SIG-M5 (cell line): ENCODE measurements at regions not wholly inside any gene's neighbourhood (a gene's known extent, or its start where the extent isn't known, plus 50 kb on each side); places are given as distances from the start of the nearest gene placed in this dataset.

Source experiments
- DNase-seq: peaks from one replicate; lab custom pipeline; 2025; lab: John Stamatoyannopoulos, UW

DNA sequence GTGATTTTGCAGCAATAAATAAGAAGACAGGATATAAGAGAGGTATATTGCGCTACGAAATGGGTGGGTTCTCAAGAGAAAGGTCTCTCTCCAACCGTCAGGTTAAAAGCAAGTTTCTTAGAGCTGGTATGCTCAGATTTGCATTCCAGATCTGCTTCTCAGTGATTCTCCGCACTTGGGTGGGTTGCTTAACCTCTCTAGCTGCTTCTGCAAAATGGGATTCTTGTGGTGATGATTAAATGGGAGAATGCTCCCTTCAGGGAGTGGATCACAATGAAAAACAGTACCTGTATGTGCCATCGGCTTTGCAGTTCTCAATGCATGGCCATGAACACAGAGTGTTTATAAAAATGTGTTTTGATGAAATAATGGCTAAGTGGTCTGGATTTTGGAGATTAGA is 477.7 kb downstream of the TNS1 start:
- no peak for DNase-seq

DNA sequence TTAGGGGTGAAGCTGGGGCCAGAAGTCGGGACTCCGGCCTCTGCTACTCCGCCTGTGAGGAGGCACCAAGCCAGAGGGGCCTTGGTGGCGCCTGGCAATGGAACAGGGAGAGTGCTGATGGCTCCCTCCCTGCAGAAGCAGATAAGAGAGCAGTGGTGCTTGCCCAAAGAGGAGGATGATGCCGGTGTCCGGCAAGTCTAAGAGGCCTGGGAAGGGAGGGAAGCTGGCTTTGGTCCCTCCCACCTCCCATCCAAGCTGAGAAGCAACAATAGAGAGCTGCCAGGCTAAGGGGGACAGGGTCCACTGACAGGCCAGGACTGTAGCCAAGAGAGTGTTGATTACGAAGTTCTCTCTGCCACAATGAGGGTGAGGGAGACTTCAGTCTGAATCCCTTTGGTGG is 479.5 kb downstream of the TNS1 start:
- DNase-seq = no peak

DNA sequence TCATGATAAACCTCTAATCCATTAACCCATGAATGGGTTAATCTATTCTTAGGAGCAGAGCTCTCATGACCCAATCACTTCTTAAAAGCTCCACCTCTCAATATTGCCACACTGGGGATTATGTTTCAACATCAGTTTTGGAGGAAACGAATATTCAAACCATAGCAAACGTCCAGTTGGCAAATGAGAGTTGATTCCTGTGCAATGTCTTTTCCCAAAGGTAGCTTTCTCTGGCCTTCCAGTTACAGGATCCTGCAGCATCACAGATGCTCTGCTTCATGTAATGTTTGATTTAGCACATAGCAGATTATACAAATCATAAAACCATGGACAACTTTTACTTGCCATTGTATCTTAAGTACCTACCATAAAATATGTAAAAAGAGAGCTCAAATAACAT is 481.0 kb downstream of the TNS1 start:
- DNase-seq = no peak

DNA sequence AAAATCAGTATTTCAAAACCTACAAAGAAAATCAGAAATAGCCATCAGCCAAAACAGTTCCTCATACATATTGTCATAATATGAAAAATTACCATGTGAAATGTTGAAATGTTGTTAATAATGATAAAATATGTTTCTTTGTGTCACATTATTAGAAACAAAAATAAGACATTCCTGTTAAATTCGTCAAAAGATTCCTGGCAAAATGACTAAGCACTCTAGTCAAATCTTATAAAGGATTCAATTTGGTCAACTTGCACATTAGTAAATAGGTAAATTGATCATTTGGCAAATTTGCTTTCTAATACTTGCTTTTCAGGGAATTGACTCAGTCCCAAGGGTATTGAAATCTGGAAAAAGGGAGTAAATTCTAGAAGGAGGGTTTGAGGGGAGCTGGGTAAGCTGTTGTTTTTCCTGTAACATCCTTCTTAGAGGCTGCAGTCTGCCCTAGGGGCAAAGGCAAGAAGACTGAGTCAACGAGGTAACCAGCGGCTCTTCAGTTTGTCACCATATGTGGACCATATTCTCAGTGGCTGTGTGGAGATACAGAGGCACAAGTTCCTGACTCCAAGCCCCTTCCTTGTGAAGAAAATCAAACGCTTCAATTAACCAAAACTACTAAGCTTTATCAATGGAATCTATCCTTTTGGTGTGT is 482.3 kb downstream of the TNS1 start:
- DNase-seq = no peak

DNA sequence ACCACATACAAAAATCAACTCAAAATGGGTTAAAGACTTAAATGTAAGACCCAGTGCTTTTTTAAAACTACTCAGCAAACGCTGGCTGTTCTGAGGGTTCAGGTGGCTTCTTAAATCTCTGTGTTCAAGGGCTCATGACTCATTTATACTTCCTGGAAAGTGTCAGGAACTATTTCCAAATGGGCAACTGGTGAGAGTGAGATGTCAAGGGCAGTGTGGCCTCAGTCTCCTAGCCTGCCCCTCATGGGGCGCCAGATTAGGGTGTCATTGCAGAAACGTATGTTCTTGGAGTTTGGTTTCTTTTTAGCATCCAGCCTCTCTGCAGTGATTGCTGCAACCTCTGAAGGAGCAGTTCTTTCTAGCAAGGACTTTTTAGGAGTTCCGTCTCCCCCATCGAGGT is 485.4 kb downstream of the TNS1 start:
- DNase-seq = no peak

DNA sequence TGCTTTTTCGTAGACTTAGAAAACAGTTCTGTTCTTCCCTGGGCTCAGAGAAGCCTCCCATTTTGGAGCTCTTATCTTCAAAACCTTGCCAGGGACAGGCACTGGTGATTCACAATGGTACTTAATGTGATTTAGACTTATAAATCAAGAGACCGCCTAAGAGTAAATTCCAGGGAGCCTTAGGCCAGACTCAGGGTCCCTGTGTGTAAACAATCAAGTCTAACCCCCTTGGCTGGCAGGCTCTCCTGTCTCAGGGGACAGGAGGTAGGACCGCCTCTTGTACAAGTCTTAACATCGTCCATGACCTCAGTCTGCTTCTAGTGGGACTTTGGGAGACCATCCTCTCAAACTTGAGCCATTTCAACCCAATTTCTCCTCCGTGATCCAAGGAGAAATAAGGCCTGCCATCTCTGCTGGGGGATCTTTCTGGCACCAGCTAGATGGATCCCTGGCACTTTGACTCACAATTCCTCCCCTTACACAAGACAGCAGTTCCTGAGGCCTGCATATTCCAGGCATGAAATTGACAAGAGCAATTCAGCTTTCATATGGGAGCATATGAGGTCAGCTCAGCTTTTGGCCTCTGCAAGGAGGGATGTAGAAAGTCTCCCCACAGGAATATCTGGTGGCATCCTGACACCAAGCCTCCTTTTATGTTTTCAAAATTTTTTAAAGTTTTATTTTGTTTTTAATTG is 487.0 kb downstream of the TNS1 start:
- no peak for DNase-seq

DNA sequence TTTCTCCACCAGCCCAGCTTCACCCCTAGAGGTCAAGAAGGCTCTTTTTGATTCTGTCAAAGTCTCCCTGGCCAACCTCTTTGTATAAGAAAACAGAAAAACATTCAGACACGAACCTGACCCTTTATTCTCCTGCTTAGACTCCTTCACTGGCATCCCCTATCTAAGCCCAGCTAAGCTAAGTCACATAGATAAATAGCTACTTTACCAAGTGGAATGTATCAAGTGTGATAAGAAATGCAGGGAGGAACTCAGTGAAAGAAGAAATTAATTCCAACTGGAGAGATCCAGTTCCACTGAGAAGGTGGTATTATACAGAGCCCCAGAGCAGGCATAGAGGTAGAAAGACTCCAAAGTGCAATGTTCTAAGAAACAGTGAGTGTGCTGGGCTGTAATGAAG is 489.5 kb downstream of the TNS1 start:
- DNase-seq = no peak

DNA sequence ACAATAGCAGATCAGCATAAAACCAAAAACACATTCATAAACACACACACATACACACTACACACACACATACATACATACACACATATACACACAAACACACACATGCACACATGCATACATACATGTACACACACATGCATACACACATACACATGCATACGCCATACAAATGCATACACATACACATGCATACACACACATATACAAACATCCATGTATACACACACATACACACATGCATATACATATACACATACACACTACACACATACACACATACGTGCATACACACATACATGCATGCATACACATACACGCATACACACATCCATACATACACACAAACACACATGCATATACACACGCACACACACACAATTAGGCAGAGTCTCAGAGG is 490.1 kb downstream of the TNS1 start:
- DNase-seq = no peak

DNA sequence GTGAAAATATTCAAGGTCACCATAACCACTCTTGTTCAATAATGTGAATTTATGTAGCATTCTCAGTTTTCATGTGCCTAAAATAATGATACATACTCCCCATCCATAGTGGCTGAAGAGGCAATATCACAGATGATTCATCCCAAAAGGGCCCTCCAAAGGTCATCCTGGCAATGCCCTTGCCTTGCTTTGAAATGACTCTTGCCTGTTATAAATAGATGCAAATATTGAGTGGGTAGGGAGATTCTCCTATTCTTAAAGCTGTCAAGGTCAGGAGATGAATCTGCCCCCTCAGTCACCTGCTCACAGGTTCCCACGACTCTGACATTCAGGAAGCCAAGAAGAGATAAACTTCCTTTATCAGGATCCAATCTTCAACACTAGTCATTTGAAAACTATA is 490.5 kb downstream of the TNS1 start:
- DNase-seq = no peak

DNA sequence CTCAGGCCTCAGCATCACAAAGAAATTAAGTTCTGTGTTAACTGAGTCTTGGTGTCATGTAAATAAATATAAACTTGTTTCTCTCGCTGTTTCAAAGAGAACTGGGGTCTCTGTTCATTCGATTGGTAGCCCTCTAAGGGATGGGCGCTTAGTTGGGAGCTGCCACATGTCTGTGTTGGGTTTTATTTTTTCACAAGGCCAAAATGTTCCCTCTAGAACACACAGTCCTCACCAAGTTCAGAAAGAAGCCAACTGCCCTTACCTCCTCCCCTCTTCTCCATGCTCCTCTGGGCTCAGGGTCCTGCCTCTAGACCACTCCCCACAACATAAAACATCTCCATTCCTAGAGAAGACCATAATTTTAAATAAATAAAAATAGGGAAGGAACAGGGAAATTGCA is 490.9 kb downstream of the TNS1 start:
- no peak for DNase-seq

DNA sequence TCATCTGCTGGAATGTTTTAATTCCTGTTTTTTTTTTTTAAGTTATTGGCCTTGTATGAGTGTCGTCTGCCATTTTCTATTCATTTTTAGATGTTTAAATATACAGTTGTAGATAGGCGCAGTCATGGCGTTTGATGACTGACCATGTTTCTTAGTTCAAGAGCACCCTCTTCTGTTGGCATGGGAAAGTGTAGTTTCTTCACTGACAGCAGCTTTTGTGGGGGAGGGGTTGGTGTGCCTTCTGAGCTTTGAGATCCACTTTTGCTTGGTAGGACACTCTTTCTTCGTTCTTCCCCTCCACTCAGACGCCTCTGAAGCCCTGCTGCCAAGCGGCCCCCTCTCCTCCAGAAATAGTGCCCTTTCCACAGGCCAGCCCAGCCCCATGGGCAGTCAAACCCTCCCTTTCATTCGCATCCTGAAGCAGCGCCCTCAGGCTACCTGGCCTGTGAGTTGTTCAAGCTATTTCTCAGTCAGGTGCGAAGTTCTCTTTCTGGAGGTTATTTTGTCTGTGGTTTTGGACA is 492.0 kb downstream of the TNS1 start:
- DNase-seq = peak; percentile 48

DNA sequence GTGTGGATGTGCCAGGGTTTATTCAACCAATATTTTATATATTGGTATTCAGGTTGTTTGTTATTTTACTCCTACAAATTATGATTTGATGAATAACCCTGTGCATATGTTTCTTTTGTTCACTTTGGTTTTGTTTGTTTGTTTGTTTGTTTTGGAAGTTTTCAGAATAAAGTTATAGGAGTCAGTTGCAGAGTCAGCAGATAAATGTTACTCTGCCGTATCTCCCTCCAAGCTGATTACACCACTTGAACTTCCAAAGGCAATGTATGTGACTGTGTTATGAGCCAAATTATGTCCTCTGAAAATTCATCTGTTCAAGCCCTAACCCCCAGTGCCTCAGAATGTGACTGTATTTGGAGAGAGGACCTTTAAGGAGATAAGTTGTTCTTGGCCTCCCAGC is 497.5 kb downstream of the TNS1 start:
- no peak for DNase-seq

DNA sequence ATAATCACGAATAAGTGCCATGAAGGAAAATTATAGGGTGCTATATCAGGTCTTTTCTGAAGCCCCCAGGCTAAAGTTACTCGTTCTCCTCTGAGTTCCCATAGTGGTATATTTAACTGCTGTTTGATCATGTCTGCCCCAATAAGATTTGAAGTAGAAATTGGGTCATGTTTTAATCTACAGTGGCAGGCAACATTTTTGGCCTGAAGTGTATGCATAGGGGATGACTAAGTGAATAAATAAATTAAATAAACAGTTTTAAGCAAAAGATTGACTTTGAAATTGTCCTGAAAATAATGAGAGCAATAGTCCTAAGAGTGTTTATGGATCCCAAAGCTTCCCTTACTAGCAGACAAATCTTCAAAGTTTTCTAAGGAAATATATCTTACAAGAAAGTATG is 500.9 kb downstream of the TNS1 start:
- no peak for DNase-seq

DNA sequence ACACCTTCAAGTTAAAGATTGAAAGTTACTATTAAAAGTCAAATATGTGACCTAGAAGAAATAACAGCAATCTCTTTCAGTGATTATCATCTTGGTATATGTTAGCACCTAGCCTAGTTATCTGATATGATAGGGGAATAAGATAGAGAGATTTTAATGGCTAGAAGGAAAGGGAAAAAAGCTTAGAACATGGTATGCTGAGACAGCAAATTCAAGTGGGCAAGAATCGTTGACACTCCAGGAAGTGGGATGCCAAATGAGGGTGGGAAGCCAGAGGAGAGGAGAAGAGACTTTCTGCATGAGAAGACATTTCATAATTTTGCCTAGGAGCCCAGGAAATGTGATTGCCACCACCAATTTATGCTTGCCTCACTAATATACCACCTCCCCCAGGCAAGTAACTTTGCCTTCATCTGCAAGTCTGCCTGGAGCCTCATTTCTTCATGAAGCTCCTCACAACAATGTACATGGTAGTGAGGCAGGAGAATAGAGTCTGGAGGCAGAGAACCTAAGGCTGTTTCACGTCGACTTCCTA is 504.9 kb downstream of the TNS1 start:
- DNase-seq = no peak

DNA sequence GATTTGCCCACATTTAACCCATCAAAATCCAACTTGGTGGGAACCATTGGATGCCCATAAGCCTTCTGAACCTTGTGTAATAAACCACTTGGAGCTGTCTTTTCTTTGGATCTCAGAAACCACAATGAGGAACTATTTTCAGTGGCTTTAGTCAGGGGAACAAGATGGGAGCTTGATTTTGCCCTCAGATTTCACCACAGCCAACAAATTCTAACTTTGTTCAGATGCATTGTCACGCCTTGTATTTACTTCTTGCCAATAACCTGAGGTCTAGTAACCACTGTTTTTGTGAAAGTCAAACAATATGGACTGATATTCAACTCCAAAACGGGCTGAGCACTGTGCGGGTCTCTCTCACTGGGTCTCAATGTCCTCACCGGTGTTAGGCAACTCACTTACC is 508.2 kb downstream of the TNS1 start:
- DNase-seq = no peak

DNA sequence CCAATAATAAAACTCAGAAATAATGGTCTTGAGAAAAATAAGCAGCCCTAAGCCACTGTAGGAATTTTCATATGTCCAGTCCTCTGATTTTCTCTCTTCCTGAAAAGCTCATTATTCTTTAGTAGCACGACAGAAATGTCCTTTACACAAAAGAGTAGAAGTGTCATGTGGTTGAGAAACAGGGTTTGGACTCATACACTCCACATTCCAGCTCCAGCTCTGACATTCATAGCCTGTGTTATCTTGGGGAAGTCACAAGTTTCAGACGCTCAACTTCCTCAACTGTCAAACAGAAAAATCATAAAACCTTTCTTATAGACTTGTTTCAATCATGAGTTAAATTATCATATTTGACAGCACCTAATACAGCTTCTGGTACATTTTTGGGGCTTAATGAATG is 511.5 kb downstream of the TNS1 start:
- DNase-seq = no peak

DNA sequence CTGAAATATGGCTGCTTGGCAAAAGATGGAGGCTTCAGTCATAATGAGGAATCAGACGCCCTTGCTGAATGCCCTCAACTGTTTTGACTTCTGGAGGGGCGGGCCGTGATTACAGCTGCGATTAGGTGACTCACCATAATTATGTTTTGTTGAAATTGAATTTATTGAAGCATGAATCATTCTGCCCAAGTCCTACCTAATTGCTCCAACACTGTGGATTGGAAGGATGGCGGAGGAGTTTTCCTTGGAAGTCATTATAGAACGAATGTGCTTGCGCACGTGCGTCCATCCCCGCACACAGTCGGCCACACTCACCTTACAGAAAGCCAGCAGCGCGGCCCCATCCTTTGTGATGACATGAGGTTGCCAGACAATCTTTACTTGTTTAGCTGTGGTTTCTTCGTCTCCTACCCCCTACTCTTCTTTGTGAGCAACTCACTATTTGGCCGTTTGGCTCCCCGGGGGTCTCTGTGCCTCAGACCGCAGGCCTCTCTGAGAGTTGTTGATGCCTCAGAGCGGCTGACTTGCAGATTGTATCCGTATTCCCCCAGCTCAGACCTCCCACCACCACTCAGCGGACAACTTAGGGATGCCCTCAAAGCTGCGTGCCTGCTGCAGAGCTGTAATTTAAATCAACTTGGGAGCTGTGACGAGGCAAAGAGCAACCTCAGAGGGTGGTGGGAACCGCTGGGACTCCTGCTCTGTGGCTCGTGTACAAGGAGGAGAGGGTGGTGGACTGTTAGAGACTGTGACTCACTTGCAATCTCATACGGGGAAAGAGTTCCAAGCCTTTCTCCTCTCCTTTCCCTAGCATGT is 513.4 kb downstream of the TNS1 start:
- DNase-seq = no peak

DNA sequence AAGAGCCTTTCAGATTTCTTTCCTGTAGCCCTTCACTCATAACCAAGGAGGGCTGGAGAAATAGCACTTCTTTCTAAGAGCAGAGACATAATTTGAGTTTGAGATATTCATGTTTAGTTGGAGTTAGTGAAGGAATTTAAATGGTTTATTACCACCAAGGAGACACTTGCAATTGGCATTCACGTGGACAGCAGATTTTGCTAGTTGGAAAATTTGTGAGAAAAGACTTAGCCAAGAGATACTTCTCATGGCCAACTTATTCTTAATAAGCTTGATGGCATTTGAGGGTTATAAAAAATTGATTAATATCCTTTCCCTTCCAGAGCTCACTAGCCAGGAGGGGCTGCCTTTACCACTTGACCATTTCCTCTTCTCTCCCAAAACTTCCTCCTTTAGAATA is 518.7 kb downstream of the TNS1 start:
- DNase-seq = no peak

DNA sequence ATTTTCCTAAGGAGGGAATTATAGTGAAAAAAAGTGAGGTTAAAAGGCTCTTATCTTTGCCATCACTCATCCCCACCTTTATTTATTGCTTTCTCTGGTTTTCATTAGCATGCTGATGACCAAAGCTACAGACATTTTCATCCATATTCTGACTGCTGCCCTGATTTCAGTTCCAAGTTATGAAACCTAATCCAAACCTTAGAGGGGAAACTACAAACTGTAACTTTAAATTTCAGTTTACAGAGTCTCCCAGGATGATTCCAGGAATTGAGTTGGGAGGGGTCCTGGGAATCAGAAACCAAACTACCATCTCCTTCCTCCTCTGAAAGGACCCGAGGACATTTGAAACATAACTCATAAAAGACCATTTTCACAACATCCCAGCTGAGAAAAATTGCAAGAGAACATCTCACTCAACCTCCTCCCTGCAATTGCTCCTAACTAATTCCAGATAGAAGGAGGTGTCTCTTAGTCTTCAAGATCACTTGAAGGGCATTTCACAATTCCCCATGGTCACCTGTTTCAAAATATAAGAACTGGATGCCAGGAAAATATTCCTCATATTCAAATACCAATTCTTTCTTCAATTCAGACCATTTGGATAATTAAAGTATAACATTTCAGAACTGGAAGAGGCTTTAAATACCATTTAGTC is 520.6 kb downstream of the TNS1 start:
- no peak for DNase-seq

DNA sequence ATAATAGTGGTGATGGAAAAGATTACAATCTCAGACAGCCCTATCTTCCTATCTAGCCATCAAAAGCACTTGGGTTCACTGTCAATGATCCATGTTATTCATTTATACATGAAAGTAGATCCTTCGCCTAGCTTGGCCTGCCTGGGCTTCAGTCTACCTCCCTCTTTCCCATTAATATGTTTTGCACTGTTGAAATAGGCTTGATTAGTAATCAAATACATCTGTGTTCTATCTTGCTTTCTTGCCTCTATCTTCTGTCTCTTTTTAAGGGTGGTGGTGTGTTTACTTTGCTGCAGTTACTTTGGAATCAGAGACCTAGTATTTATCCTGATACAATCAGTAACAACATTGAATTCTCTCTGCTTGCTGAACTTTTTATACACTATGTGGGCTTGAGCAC is 521.2 kb downstream of the TNS1 start:
- no peak for DNase-seq

DNA sequence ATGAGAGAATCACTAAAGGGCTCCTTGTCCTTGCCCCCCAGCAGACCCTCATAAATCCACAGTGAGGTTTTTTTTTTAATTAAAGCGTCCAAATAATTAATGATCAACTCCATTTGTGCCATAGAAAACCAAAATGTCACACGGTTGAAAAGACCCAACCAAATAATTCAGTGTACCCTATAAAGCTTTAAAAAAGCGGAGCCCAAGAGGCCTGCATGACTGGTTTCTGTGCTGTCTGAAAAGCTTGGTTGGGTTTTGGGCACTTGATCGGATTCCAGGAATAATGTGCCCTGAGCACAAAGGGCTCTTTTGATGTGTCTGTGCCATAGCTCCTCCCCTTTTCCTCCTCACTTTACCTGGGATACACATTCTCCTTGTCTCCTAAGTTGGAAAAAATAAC is 523.2 kb downstream of the TNS1 start:
- DNase-seq = no peak

DNA sequence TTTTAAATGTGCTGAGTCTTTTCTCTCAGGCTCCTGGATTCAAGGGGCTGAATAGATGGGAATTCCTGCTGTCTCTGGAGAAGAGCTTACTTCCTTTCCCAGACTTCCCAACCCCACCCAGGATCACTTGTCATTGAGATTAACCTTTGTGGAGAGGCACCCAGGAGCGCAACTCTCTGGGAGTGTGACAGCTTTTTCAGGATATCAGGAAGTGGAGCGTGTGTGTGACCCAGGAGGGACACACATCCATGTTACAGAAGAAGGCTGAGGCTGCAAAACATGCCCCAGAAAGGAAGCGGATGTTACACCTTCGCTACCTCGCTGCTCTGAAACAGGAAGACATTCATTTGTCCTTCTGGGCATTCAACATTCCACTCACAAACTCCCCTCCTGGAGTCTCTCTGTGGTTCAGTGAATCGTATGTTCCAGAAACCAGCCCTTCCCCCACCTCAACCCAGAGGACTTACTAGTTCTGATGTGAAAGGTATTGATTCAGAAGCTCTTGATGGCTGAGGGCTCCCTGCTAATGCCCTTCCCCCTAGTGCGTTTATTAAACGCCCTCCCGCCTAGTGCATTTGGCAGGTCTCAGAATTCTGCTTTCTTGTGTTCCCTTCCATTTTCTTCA is 523.9 kb downstream of the TNS1 start:
- no peak for DNase-seq
